Activated T-cell treated with anti-CD3 and anti-CD28 coated beads, Interleukin-2, amount 50 U/mL, for 4 hours (primary cell): ENCODE measurements at regions not wholly inside any gene's neighbourhood (a gene's known extent, or its start where the extent isn't known, plus 50 kb on each side); places are given as distances from the start of the nearest gene placed in this dataset.

Experiments used
- ATAC-seq, 2 donors: fragments of 200-7000 bp; cut with Tn5 transposase; one replicate each; pipeline ENCODE4 v1.10.0; 2021
- DNase-seq: peaks from one replicate; pipeline ENCODE4 v3.0.0-alpha.2; 2020
- H3K27me3 Mint-ChIP-seq: one replicate; pipeline ENCODE4 v1.8.0; 2021; ENCODE audit warnings: low read depth, mixed read lengths
- H3K36me3 Mint-ChIP-seq: one replicate; pipeline ENCODE4 v1.8.0; 2022; ENCODE audit warnings: mixed read lengths; ENCODE audit not compliant: insufficient read depth
- H3K4me1 Mint-ChIP-seq: one replicate; pipeline ENCODE4 v1.8.0; 2021; ENCODE audit warnings: low read depth, mixed read lengths
- H3K4me3 Mint-ChIP-seq: one replicate; pipeline ENCODE4 v1.8.0; 2021; ENCODE audit warnings: mild to moderate bottlenecking, moderate library complexity, mixed read lengths
- H3K9me3 Mint-ChIP-seq: one replicate; pipeline ENCODE4 v1.8.0; 2021; ENCODE audit warnings: mixed read lengths

- Mint-ChIP-seq H3K27me3 (no peaks in the 10 kb centered on the region), H3K4me3 (no peak overlapping the region), H3K9me3 (no peaks in the 10 kb centered on the region), H3K36me3 (no peaks in the 10 kb centered on the region), H3K4me1 (no peaks in the 10 kb centered on the region)
- no peak for DNase-seq
- no peak for ATAC-seq
Measured at GRCh38 chrY:19356735-19357134, 387.8 kb downstream of the KDM5D start.

DNA sequence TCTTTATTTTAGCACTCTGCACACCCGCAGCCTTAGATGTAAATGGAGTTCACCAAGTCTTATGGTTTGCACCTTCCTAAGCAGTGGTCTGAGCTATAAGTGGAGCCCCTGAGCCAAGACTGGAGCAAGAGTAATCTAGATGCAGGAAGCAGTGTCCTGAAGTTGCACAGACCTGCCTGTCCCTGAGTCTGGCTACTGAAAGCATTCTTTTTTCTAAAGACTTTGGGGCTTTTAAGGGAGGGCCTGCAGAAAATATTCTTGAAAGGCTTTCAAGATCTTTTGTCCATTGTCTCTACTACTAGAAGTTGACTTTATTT is 389.7 kb downstream of the KDM5D start:
- H3K4me1 Mint-ChIP-seq = no peaks in the 10 kb centered on the region
- no peaks in the 10 kb centered on the region for H3K9me3 Mint-ChIP-seq
- no peaks in the 10 kb centered on the region for H3K36me3 Mint-ChIP-seq
- H3K4me3 Mint-ChIP-seq = no peak overlapping the region
- no peaks in the 10 kb centered on the region for H3K27me3 Mint-ChIP-seq
- DNase-seq (no peak), ATAC-seq (no peak)

DNA sequence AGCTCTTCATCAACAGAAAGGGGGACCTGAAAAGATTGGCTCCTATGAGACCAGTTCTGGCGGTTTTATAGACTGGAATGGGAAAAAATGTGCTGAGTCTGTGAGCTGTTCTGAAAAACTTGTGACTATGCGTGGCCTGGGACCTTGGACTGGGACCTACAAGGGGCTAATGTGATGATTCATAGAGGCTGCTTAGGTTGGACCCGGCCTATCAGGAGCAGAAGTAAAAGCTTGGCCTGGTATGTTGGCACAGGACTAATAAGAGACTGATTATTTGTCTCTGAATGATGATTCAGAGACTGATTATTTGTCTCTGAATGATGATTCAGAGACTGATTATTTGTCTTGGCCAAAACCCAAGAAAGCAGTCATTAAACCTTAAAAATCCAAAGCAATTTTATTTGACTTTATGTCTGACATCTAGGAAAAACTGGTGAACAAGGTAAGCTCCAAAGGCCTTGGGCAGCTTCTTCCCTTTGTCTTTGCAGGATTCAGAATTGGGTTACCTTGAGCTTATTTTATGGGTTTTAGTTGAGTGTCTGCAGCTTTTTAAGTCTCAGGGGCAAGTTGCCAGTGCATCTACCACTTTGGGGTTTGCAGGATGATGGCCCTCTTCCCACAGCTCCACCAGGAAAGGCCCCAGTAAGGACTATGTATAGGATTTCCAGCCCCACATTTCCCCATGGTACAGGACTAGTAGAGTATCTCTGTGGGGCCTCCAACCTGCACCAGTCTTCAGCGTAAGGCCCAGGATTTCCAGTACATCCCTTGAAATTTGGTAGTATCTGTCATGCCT is 390.3 kb downstream of the KDM5D start:
- no peak overlapping the region for H3K4me3 Mint-ChIP-seq
- no peak for DNase-seq
- H3K4me1 Mint-ChIP-seq = no peaks in the 10 kb centered on the region
- H3K27me3 Mint-ChIP-seq = no peaks in the 10 kb centered on the region
- H3K9me3 Mint-ChIP-seq = no peaks in the 10 kb centered on the region
- no peak for ATAC-seq
- H3K36me3 Mint-ChIP-seq = no peaks in the 10 kb centered on the region

- H3K4me1 Mint-ChIP-seq = no peaks in the 10 kb centered on the region
- H3K27me3 Mint-ChIP-seq = no peaks in the 10 kb centered on the region
- no peaks in the 10 kb centered on the region for H3K36me3 Mint-ChIP-seq
- ATAC-seq (no peak), DNase-seq (no peak)
- H3K4me3 Mint-ChIP-seq = no peak overlapping the region
- H3K9me3 Mint-ChIP-seq = no peaks in the 10 kb centered on the region
Measured at GRCh38 chrY:19351616-19352015, 392.9 kb downstream of the KDM5D start.

GRCh38 chrY:19321701-19322100 is 422.8 kb downstream of the KDM5D start:
- H3K27me3 Mint-ChIP-seq = no peaks in the 10 kb centered on the region
- ATAC-seq (no peak), DNase-seq (no peak)
- no peaks in the 10 kb centered on the region for H3K36me3 Mint-ChIP-seq
- H3K9me3 Mint-ChIP-seq = peaks cover 8% of the 10 kb centered on the region
- no peak overlapping the region for H3K4me3 Mint-ChIP-seq
- H3K4me1 Mint-ChIP-seq = no peaks in the 10 kb centered on the region

DNA sequence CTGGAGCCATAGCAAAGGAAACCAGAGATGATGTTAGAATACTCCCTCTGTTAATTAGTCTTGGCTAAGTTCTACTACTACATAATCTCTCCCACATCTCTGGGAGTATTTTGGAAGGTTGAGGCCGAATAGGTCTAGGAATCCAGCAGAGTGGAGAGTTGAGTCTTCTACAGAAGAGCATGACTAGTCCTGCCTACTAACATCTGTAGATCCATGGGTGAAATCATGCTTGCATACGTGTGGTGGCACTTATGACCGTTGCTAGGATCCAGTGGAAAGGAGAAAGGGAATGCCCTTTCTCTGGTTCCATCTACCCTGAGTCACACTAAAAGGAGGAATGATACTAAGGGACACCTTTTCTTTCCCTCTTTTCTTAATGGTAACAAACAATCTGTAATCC is 425.4 kb downstream of the KDM5D start:
- Mint-ChIP-seq H3K36me3 (no peaks in the 10 kb centered on the region), H3K9me3 (peaks cover 8% of the 10 kb centered on the region)

DNA sequence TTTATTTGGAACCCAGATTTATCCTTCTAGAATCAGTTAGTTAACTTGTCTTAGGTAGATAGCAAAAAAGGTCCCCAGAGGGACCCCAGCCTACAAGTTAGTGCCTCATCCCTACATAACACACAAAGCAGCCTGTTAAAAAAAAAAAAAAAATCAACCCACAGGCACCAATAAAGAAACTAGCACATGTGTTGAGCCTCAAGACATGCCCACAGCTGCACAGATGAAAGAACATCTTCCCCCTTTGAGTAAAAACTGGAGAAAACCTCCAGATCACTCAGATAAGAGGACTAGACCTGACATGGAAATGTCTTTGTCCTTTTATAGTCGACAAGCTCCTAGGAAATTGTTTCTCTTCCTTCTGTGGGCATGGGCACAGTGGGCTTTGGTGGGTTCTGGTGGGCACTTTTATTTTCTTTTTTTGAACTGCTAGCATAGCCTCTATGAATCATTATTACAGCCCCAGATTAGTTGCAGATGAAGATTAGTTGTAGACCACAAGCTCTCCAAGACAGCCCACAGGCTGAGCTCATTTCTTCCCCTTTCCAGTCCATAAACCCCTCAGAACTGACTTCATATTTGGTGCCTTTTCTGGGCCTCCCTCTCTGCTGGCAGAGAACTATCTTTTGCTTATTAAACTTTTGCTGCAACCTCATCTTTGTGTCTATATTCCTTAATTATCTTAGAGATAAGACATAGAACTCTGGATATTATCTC is 427.1 kb downstream of the KDM5D start:
- H3K4me1 Mint-ChIP-seq = no peaks in the 10 kb centered on the region
- ATAC-seq (no peak), DNase-seq (no peak)
- no peaks in the 10 kb centered on the region for H3K36me3 Mint-ChIP-seq
- H3K9me3 Mint-ChIP-seq = peaks cover 8% of the 10 kb centered on the region
- no peaks in the 10 kb centered on the region for H3K27me3 Mint-ChIP-seq
- no peak overlapping the region for H3K4me3 Mint-ChIP-seq

More for the DNA sequence above, 425.4 kb downstream of the KDM5D start:
- no peaks in the 10 kb centered on the region for H3K27me3 Mint-ChIP-seq
- ATAC-seq (no peak), DNase-seq (no peak)
- H3K4me1 Mint-ChIP-seq = no peaks in the 10 kb centered on the region
- no peak overlapping the region for H3K4me3 Mint-ChIP-seq

DNA sequence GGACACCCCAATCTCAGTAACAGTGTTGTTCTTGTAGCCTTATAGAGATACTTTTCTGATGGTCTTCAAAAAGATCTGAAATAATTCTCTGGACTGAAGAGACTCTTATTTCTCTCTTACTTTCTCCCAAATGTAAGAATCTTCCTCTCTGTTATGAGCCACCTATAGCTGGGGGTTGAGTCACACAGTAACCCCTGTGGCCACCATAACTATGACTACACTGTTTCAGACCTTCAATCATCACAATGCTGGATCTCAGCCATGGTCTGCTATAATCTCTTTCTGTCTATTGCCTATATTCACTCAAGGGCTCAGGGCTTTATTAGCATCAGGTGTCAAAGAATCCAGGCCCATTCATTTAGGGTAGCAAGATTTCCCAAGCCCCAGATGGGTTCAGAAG is 436.9 kb downstream of the KDM5D start:
- no peak overlapping the region for H3K4me3 Mint-ChIP-seq
- DNase-seq (no peak), ATAC-seq (no peak)
- no peaks in the 10 kb centered on the region for H3K36me3 Mint-ChIP-seq
- H3K9me3 Mint-ChIP-seq = no peaks in the 10 kb centered on the region
- no peaks in the 10 kb centered on the region for H3K27me3 Mint-ChIP-seq
- no peaks in the 10 kb centered on the region for H3K4me1 Mint-ChIP-seq

DNA sequence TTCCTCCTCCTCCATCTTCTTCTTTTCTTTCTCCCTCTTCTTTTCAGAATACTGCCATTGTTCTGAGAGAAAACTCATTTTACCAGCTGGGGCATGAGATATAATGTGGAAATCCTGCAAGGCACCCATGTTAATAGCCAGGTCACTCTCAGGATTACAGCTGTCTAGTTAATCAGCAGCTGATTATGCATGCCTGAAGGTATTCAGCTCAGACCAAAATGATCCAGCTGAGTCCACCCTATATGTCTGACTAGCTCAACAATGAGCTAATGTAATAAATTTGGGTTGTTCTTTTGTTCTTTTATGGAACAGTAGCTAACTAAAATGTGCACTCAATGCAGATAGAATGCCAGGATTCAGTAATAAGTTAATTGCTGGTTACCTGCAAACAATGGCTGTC is 441.4 kb downstream of the KDM5D start:
- no peak for ATAC-seq
- DNase-seq = no peak
- no peaks in the 10 kb centered on the region for H3K9me3 Mint-ChIP-seq
- no peaks in the 10 kb centered on the region for H3K4me1 Mint-ChIP-seq
- no peak overlapping the region for H3K4me3 Mint-ChIP-seq
- no peaks in the 10 kb centered on the region for H3K27me3 Mint-ChIP-seq
- no peaks in the 10 kb centered on the region for H3K36me3 Mint-ChIP-seq

DNA sequence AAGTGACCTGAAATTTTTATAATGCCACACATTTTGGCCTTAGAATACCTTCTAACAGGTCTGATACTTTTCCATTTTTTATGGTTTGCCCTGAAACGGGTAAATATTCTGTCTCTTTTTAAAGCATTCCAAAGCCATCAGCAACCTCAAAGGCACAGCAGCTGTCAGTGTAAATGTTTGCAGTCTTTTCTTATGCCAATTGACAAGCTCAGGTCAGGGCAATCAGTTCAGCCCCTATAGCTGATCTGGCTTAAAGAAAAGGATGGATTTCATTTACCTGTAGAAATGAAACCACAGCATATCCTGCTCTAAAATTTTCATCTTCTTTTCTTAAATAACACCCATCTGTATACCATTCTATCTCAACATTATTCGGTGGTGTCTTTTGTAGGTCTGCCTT is 453.6 kb downstream of the KDM5D start:
- no peaks in the 10 kb centered on the region for H3K36me3 Mint-ChIP-seq
- H3K4me1 Mint-ChIP-seq = no peaks in the 10 kb centered on the region
- no peak for DNase-seq
- ATAC-seq = no peak
- H3K9me3 Mint-ChIP-seq = no peaks in the 10 kb centered on the region
- H3K4me3 Mint-ChIP-seq = no peak overlapping the region
- no peaks in the 10 kb centered on the region for H3K27me3 Mint-ChIP-seq

- no peaks in the 10 kb centered on the region for H3K27me3 Mint-ChIP-seq
- H3K9me3 Mint-ChIP-seq = no peaks in the 10 kb centered on the region
- DNase-seq (no peak), ATAC-seq (no peak)
- H3K4me1 Mint-ChIP-seq = no peaks in the 10 kb centered on the region
- no peaks in the 10 kb centered on the region for H3K36me3 Mint-ChIP-seq
- H3K4me3 Mint-ChIP-seq = no peak overlapping the region
Measured at GRCh38 chrY:19274076-19274475, 470.4 kb downstream of the KDM5D start.

DNA sequence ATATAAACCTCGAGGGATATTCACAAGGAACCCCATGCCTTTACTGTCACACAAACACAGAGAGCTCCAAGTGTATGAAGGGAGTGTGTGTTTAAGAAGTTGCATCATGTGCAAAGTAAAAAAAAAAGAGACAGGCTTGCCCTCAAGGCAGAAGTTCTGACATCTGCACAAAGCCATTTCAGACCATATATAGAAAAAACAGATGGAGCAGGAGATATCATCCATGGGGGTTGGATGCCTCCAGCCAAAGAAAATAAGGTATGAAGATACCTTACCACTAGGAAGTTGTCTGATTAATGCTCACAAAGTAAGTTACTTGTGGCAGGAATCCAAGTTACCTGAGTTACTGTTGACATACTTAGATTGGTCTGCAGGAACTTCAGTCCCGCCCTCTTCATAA is 476.2 kb downstream of the KDM5D start:
- ATAC-seq = no peak
- Mint-ChIP-seq H3K4me3 (no peak overlapping the region), H3K36me3 (no peaks in the 10 kb centered on the region), H3K27me3 (no peaks in the 10 kb centered on the region), H3K9me3 (no peaks in the 10 kb centered on the region), H3K4me1 (no peaks in the 10 kb centered on the region)
- no peak for DNase-seq

DNA sequence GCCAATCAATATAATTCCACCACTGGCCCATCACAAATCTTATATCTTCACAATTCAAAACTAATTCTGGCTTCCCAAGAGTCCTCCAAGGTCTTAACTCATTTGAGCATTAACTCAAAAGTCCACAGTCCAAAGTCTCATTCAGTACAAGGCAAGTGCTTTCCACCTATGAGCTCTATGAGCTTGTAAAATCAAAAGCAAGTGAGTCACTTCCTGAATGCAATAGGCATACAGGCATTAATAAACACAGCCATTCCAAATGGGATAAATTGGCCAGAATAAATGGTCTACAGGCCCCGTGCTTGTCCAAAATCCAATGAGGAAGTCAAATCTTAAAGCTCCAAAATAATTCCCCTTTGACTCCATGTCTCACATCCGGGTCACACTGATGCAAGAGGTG is 479.1 kb downstream of the KDM5D start:
- no peak overlapping the region for H3K4me3 Mint-ChIP-seq
- DNase-seq (no peak), ATAC-seq (no peak)
- H3K9me3 Mint-ChIP-seq = no peaks in the 10 kb centered on the region
- no peaks in the 10 kb centered on the region for H3K36me3 Mint-ChIP-seq
- no peaks in the 10 kb centered on the region for H3K27me3 Mint-ChIP-seq
- no peaks in the 10 kb centered on the region for H3K4me1 Mint-ChIP-seq

DNA sequence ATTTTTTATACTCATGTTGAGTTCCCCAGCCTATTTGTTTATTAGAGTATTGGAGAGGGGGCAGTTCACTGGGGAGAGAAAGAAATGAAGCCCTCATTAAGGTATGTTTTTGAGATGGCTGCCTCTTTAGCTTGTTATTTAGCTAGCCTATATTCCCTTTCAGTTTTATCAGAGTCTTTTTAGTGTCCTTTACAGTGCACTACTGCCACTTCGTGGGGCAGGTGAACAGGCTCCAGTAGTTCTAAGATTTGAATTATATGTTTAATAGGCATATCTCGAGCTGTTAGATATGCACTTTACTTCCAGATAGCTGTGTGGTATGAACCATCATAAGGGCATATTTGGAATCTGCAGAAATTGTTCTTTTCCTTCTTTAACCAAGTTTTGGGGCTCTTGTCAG is 482.2 kb downstream of the KDM5D start:
- DNase-seq = no peak
- no peaks in the 10 kb centered on the region for H3K27me3 Mint-ChIP-seq

DNA sequence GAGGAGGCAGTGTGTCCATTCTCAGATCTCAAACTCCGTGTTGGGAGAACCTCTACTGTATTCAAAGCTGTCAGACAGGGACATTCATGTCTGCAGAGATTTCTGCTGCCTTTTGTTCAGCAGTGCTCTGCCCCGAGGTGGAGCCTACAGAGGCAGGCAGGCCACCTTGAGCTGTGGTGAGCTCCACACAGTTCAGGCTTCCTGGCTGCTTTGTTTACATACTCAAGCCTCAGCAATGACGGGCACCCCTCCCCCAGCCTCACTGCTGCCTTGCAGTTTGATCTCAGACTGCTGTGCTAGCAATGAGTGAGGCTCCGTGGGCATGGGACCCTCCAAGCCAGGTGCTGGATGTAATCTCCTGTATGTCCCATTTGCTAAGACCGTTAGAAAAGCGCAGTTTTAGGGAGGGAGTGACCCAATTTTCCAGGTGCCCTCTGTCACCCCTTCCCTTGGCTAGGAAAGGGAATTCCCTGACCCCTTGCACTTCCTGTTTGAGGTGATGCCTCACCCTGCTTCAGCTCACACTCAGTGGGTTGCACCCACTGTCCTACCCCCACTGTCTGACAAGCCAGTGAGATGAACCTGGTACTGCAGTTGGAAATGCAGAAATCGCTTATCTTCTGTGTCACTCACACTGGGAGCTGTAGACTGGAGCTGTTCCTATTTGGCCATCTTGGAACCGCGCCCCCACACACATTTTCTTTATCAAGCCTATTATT is 458.9 kb upstream of the HSFY2 start:
- no peaks in the 10 kb centered on the region for H3K36me3 Mint-ChIP-seq
- H3K4me1 Mint-ChIP-seq = peaks cover 15% of the 10 kb centered on the region
- H3K9me3 Mint-ChIP-seq = peaks cover 12% of the 10 kb centered on the region
- H3K4me3 Mint-ChIP-seq = no peak overlapping the region
- no peak for DNase-seq
- ATAC-seq = peak in 1 of 2 donors; percentile 51
- no peaks in the 10 kb centered on the region for H3K27me3 Mint-ChIP-seq

More for the DNA sequence above, 482.2 kb downstream of the KDM5D start:
- H3K9me3 Mint-ChIP-seq = no peaks in the 10 kb centered on the region
- H3K4me3 Mint-ChIP-seq = no peak overlapping the region
- H3K4me1 Mint-ChIP-seq = no peaks in the 10 kb centered on the region
- no peaks in the 10 kb centered on the region for H3K36me3 Mint-ChIP-seq
- ATAC-seq = no peak
